CD4-positive, alpha-beta T cell treated with Interleukin-4 for 1 hour (primary cell): ENCODE measurements at regions not wholly inside any gene's neighbourhood (a gene's known extent, or its start where the extent isn't known, plus 50 kb on each side); places are given as distances from the start of the nearest gene placed in this dataset.

Source experiments
- DNase-seq, 2 donors: peaks; one replicate each; pipeline ENCODE4 v3.0.0-alpha.2; 2020 to 2022

DNA sequence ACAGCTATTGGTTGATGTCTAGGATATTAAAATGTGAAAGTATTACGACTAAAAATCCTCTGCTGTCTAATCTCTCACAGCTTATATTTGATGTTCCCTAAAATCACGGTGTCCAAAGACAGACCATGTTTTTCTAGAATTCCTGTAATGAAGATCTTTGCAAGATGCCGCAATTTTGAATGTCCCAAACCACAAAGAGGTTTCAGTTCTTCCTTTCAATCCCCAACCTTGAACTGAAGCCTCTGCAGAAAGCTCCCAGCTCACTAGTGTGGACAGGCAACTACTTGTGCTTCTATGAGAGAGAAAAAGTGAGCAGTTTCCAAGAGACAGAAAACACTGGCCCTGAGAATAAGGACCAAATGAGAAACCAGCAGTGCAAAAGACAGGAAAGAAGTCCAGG is 370.1 kb downstream of the FOXA2 start:
- no peak for DNase-seq

DNA sequence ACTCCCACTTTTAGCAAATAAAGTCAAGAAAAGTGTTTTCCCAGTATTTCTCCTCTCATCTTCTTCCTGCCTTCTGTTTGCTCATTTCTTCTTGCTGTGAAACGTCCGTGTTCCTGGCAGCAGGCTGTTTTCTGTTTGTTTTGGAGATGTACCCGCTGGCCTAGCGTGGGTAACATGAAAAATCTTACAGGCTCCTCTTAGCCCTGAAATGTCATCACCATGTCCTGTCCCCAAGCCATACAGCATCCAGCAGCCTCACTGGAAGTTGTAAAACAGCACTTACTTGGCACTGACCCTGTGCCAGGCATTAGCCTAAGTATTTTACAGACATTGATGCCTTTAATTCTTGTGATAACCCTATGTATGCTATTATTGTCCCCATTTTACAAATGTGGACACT is 371.1 kb downstream of the FOXA2 start:
- DNase-seq, result no peak

DNA sequence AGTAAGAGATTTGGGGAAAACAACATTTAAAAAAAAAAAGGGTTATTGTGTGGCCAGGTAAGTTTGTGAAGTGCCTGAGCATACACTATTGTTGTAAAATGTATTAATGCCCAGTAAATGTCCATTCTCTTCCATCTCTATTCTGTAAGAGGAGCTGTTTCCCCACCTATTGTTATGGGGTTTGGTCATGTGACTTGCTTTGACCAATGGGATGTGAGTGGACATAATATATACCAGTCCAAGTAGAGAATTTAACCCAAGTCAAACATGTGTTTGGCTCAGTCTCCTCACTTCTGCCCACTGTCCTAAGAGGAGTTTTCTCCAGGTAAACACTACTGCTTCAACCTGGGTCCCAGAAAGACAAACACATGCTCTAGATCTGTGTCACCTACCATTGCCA is 377.1 kb downstream of the FOXA2 start:
- no peak for DNase-seq

DNA sequence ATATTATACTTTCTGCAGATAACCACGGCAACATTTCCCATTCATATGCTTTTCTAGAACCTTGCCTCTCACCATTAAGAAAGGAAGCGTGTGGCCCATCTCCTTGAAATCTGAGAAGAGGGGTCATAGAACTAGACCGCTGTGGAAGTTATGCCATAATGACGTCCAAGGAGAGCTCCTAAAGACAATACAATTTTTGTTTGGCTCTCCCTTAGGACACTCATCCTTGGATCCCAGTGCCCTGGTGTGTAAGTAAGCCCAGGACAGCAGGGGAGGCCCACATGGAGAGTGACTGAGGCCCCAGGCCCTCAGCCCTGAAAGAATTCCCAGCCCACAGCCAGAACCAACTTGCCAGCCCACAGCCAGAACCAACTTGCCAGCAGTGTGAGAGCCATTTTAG is 379.6 kb downstream of the FOXA2 start:
- no peak for DNase-seq

DNA sequence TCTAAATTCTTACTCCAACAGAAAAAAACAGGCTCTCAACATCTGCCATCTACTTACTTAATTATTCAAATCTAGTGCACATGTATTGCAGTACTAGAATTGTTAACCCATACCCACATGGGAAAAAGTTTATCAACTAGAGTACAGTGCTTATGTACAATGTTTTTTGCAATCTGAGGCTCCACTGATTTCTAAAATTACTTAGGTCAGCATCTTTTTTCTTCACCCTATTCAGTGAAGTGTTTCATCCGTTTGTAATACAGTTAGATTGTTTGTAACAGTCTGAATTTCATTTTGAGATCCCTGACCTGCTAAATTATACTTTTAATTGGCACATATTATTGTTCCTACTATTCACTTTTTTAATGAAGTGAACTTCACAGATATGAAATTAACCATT is 402.2 kb downstream of the FOXA2 start:
- no peak for DNase-seq

DNA sequence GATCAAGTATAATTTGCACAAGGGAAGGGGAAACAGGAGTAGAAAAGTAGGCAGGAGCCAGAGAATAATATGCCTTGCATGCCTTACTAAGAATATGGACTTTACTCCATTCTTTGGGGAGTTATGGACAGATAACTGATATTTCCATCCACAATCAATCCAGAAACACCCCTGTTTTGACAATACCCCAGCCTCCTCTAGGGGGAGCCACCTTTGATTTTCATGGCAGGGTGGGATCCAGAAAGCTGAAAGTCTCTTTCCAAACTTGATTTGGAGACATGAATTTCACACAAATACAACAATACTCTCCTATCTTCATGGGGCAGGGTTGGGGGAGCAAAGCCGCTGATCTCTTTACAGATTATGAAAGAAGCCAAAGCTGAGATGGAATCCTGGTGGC is 404.1 kb downstream of the FOXA2 start:
- no peak for DNase-seq

DNA sequence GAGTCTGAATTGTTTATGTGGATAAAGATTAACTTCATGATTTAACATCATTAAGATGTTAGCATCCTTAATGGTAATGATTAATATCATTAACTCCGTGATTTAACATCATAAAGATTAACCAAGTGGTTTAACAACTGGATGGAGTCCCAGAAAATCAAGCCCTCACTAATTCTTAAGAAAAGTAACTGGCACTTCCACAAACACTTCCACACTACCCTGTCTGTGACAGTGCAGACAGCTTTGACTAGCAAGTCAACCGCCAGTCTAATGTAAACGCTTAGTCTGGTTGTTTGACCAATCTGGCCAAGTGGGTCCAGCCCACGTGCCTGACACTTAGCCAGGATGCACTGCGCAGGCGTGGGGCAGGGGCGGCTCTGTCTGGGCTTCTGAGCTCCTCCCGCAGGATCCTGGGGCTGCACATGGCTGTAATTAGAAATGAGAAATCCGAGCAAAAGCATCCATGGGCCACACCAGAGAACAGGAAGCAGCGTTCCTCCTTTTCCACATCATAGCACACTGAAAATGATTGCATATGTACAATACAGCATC is 424.2 kb downstream of the FOXA2 start:
- DNase-seq, result no peak

DNA sequence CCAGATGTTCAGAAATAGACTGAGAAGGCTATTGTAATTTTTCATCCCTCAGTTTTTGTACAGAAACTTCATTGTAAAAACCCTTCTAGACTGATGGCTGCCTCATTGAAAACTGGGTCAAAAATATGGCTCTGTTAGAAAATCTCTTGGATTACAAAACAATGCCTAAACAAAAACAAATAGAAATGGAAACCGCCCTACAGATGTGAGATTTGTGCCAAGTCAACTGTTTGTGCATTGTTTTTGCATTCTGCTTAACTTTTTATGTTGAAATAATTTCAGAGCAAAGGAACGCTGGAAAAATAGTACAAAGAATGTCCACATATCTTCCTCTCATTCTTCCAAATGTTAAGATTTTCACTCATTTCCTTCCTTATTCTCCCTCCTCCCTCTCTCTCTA is 425.1 kb downstream of the FOXA2 start:
- no peak for DNase-seq

DNA sequence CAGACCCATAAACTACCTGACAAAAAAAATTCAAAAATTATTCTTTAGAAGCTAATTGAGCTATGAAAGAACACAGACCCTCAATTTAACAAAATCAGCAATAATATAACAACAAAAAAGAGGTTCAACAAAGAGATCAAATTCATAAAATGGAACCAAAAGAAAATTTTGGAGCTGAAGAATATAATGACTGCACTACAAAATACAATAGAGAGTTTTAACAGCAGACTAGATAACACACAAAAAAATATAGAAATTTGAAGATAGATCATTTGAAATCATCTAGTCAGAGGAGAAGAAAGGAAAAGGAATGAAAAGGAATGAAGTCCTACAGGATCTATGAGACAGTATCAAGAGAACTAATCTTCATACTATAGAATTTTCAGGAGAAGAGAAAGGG is 422.1 kb downstream of the PAX1 start:
- DNase-seq, result no peak

DNA sequence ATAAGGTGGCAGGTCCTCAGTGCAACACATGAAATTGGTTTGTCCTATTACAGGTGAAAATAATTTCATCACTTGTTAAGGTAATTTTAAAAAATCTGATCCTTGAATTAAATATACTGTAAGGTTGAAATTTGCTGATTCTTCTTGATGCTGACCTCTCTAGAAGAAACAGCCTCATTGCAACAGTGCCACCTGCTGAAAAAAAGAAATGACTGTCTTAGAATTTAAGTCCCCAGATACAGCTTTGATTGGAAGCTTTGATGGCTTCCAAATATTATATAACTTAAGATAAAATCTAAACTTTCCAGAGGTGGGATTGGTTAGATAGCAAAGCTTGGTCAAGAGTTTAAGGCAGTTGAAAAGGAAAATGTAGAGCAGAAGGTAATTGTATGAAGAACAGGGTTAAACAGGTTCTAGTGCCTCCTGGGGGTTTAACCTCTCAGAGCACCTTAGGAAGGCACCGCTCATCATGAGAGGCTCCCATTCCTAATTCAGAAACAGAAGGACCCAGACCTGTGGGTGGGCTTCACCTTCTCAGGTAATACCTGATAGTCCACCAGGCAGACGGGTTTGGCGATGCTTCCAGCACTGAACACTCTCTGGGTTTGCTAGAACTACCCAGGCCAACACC is 401.0 kb downstream of the PAX1 start:
- DNase-seq, result no peak

DNA sequence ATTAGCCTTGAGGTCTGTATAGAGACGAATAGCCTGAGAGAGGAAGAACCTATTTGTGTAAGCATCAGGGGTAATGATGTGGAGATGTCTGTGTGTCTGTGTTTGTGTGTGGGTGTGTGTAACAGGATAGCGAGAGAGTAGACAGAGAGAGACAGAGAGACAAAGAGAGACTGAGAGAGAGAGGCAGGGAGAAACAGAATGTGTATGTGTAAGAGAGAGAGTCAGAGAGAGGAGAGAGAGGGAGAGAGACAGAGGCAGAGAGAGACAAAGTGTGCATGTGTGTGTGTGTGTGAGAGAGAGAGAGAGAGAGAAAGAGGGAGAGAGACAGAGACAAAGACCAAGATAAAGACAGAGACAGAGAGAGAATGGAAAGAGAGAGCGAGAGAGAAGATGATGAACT is 396.1 kb downstream of the PAX1 start:
- no peak for DNase-seq

DNA sequence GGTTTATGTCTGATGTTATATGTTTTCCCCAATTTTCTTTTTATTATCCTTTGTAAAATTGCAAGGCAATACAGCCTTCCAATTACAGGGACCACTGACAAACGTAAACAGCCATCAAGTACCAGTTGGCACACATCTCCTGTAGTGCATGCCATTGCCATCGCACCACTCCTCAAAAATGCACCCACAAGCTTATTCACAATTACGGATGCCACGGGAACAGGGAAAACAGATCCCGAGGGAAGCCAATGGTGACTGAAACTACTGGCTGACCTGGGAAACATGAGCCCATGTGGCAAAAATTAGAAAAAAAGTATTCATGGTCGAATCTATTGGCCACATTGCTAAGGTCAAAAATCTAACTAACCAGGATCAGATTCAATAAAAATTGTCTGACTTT is 395.2 kb downstream of the PAX1 start:
- DNase-seq, result no peak

DNA sequence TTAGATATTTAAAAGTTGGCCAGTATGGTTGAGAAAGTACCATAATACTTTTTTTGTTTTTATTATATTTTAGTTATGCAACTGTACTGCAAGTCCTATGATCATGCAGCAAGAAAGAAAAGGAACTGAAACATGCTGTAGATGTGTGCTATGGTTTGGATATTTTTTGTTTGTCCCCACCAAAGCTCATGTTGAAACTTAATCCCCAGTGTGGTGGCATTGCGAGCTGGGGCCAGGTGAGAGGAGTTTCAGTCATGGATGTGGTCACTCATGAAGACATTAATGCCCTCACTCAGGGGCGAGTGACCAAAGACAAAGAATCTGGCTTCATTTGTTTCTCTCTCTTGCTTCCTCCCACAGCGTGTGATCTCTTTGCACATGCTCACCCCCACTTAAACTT is 393.9 kb downstream of the PAX1 start:
- no peak for DNase-seq

DNA sequence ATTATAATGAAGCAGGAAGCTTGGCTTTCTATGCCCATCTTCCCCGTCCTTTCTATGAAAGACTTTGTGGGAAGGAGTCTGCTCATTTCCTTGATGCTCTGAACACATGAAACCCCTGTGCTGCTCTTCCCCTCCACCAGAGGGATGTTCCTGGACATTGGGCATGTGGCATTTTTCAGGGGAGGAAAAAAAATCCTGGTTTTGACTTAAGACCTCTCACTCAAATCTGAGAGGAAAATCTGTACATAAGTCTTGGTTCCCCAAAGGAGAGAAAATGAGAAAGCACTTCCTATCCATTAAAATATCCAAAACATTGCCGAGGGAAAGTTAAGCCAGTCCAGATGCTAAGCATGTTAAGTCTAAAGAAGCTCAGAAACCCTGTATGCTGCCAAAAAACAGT is 393.0 kb downstream of the PAX1 start:
- DNase-seq, result no peak

DNA sequence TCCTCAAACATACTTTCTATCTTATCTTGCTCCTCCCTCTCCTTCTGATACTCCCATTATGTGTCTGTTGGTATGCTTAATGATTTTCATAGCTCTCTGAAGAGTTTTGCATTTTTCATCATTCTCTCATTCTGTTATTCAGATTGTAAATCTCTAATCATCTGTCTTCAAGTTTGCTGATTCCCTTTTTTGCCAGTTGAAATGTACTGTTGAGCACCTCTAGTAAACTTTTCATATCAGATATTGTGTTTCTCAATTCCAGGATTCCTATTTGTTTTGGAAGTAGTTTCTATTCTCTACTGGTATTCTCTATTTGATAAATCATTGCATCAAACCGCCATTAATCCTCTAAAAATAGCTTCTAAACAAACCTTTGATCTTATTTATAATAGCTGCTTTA is 387.7 kb downstream of the PAX1 start:
- DNase-seq, result no peak

DNA sequence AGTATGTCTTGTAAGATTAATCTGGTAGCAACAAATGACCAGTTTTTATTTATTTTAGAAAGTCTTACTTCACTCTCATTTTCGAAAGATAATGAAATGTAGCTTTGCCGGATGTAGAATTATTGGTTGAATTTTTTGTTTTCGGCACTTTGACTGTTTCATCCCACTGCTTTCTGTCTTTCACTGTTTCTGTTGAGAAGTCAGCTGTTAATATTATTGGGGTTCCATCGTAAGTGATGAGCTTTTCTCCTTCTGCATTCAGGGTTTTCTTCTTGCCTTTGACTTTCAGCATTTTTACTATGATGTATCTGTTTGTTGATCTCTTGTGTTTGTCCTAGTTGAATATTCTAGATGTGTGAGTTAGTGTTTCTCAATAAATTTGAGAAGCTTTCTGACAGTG is 383.4 kb downstream of the PAX1 start:
- no peak for DNase-seq

DNA sequence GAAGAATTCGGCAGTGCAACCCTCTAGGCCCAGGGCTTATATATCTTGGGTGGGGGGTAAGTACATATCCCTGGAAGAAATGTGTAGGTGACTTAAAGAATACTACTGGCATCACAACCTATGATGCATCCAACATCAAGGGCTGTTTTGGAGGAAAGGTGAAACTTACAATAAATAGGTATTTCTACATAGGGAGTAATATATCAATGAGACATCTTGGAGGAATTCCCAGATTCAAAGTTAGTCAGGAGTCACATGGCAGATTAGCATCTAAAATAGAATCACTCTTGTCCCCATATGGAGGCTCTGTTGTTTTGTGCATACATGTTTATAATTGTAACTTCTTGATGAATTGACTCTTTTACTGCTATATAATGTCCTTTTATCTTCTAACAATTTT is 375.5 kb downstream of the PAX1 start:
- DNase-seq, result no peak

DNA sequence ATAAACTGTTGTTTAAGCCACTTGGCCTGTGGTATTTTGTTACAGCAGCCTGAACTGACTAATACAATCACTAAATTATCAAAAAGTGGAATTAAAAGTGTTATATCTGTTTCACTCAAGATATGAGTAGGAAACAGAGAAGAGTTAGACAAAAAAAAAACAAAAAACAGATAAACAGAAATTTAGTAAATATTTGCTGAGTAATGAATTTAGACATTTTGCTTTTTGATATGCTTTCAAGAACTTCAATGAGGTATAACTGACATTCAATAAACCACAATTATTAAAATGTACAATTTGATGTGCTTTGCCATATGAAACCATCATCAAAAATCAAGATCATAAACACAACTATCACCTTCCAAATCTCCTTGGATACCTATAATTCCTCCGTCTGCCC is 369.2 kb downstream of the PAX1 start:
- DNase-seq, result no peak

DNA sequence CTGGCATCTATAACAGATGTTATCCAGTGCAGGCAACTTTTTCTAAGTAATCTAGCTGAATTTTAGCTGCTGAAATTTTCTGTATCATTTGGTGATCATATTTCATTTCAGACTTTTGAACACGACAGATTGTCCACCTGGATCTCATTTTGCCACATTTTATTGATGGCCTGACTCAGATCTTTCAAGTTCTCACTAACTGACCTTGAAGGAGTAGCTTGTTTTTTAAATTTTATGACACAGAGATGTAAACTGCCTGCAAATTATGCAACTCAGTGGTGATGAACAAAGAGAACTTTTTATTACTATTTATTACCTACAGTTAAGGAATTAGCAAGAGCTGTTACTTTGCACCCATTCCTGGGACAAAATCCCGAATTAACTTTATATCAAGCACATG is 366.4 kb downstream of the PAX1 start:
- DNase-seq, result no peak

DNA sequence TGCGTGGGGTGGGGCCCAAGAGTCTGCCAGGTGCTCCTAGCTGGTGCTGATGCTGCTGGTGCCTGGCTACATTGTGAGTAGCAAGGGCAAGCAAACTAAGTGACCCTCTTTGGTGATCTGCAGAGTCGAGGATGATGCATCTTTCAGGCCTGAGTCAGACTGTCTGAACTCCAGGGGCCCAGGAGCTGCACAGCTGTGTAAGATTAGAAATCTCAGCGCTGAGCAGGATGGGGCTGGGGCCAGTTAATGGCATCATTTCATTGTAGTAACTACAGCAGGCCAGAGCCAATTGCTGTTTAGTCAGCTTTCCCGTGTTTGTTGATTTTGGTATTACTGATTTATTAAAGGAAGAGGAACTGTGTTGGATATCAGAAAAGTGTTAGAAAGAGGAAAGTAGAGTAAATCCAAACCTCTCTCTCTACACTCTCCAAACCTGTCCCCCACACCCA is 365.2 kb downstream of the PAX1 start:
- DNase-seq, result no peak

DNA sequence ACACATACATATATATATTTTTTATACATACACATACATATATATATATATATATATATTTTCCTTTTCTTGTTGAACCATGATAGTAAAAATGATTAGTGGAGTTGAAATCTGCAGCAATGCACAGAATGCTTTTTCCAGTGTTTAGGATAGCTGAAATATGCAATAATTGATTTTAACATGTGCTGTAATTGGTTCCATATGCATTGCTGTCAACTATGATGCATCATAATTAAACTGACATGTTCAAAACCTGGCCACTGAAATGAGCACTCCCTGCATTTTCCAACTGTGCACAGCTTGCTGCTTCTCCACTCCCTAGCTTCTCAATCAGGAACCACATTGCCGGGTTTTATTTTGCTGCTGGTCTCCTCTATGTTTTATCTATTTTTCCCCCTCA is 358.3 kb downstream of the PAX1 start:
- no peak for DNase-seq

DNA sequence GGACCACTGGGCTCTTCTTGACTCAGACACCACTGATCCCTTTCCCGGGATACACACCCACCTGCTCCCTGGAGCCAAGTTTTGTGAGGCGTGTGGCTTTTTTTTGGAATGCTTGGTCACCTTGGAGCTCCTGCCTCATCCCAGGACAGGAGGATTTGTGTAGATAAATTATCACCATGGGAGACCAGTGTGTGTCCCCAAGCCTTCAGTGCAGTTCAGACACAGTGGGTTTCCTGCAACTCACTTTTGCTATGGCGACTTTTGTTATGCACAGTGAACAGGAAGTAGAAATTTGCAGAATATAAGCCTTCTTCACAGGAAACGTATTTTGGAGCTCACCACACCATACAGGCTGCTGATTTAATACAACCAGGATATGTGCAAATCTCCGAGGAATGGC is 357.4 kb downstream of the PAX1 start:
- no peak for DNase-seq

DNA sequence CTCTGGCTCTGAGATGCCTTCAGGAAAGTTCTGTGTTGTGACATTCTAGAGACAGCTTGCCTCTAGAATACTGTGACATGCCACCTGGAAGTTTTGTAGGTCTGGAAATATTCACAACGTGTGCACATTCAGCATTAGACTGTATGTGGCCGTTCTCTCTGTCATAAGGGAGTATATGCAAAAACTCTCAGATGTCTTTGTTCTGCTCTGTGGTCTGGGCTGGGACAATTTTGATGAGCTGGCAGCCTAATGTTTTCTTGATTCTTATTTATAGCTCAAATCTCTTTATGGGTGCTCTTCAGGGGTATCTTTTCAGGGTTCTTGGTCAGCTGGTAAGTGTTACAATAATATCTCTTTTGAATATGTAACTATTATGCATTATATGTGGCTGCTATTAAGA is 355.1 kb downstream of the PAX1 start:
- DNase-seq, result no peak

DNA sequence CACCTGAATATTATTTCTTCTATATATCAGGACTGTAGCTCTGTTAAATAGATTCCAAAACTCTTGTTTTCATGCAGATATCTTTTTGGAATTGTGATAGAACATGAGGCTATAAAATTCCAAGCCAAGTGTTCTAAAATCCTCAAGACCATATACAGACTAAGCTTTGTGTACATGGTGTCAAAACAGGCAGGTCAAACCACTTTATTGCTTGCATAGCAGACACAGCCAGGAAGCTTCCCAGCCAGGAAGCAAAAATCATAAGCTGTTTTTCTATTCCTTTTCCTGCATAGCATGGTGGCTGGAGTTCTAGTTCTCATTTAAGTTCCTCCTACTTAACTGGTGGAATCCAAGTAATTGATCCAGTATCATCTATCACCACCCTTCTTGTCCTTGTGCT is 353.3 kb downstream of the PAX1 start:
- no peak for DNase-seq

DNA sequence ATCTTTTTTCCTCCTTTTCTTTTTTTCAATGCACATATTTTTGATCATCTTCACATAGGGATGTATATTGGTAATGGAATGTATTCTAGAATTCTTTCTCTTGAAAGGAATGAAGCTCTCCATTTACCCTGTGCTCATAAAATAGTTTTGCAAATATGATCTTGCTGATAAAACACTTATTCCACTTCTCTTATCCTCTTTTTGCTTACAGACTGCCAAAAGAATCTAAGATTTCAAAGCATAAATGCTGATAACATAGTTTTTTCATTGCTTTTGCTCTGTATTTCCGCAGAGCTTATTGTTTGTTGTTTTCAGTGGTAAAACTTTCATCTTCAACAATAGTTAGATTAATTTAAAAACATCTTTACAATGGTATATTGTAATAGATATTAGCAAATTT is 350.5 kb downstream of the PAX1 start:
- DNase-seq, result no peak
